Brain microvascular endothelial cell (primary cell): ENCODE measurements at regions not wholly inside any gene's neighbourhood (a gene's known extent, or its start where the extent isn't known, plus 50 kb on each side); places are given as distances from the start of the nearest gene placed in this dataset.
"Not testable (repeated sequence)": the region's sequence is repeated elsewhere in the genome, so short reads cannot be mapped to it uniquely, and the experiment has no call there.

Source experiments
- DNase-seq: peaks from one replicate; pipeline ENCODE4 v3.0.0-alpha.2; 2020
- H3K27ac ChIP-seq: fragments of 250-450 bp; sonication (Bioruptor Pico); 2 replicates; pipeline ENCODE4 v1.5.1; 2020; ENCODE audit warnings: mild to moderate bottlenecking, moderate library complexity
- H3K27me3 ChIP-seq: fragments of 250-450 bp; sonication (Bioruptor Pico); replicated peaks from 2 replicates; pipeline ENCODE4 v1.5.1; 2020; ENCODE audit warnings: mild to moderate bottlenecking
- H3K36me3 ChIP-seq: fragments of 250-450 bp; sonication (Bioruptor Pico); replicated peaks from 2 replicates; pipeline ENCODE4 v1.5.1; 2020; ENCODE audit warnings: mild to moderate bottlenecking
- H3K4me3 ChIP-seq: 2 replicates; pipeline ENCODE4 v1.5.1; 2011; ENCODE audit warnings: low read depth, mild to moderate bottlenecking, control low read depth, low read length, moderate library complexity
- CTCF ChIP-seq: IDR thresholded peaks from 2 replicates; pipeline ENCODE4 v1.5.1; 2011; ENCODE audit warnings: low read depth, mild to moderate bottlenecking, moderate library complexity, low read length, control low read depth, inconsistent platforms; ENCODE audit errors: missing control alignments
- in situ Hi-C: cut with HindIII; loops from 2 replicates; pipeline ENCODE4 v1.10.0; 2017; ENCODE audit warnings: low sequenced_read_pairs, low pct_ligation_motif_present

DNA sequence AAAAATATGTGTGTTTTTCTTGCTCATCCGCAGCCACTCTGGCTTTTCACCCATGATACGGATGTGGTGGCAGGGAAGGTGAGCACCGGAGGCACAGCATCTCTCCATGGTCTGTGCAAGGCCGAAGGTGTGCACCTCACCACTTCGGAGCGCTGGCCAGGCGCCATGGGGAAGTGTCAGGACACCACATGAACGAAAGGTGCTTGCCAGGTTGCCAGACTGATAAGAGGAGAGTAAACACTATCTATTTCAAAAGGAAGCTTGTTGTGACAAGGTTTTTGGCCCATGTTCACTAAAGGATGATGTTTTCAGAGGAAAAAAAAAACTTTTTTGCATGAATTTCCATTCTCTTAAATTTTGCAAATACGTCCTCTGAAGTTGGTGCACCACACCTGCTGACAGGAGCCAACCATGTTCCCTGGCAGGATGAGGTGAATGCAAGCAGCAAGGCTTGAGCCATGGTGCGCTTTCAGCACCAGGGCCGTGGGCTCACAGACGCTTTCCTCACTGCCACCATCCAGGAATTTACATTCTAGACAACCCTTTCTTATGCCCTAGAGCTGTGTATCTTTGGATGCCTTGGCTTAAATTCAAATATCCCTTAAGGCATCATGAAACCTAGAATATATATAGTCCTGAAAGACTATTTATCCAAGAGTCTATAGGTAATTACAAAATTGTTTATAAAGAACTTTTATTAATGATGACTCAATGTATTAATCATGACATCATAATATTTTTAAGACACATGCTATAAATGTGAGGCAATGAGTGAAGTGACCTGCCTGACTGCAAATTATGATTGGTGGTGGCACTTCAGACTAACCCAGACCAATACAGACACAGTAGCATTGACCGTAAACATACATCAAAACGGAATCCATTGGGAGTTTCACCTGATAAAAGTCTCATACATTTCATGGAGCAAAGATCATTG, 234.5 kb downstream of the TFAP2A start:
- H3K4me3 ChIP-seq = no peak overlapping the region
- DNase-seq = no peak
- no peak for TF ChIP-seq CTCF
- H3K27ac ChIP-seq = no peak overlapping the region
- no peaks in the 10 kb centered on the region for H3K27me3 ChIP-seq
- in situ Hi-C loops = no loop called here
- no peaks in the 10 kb centered on the region for H3K36me3 ChIP-seq

GRCh38 chr6:10177704-10178103, 237.2 kb downstream of the TFAP2A start:
- no peak overlapping the region for H3K4me3 ChIP-seq
- H3K36me3 ChIP-seq = no peaks in the 10 kb centered on the region
- no peak for TF ChIP-seq CTCF
- in situ Hi-C loops = no loop called here
- DNase-seq = no peak
- H3K27ac ChIP-seq = no peak overlapping the region
- H3K27me3 ChIP-seq = no peaks in the 10 kb centered on the region

- TF ChIP-seq CTCF = no peak
- Histone ChIP-seq H3K27me3 (no peaks in the 10 kb centered on the region), H3K4me3 (no peak overlapping the region), H3K36me3 (no peaks in the 10 kb centered on the region), H3K27ac (no peak overlapping the region)
- in situ Hi-C loops = no loop called here
- DNase-seq = no peak
These were observed 239.5 kb downstream of the TFAP2A start for GRCh38 chr6:10175362-10175761.

- no peak for TF ChIP-seq CTCF
- no peaks in the 10 kb centered on the region for H3K36me3 ChIP-seq
- no peak for DNase-seq
- no peak overlapping the region for H3K27ac ChIP-seq
- H3K27me3 ChIP-seq = no peaks in the 10 kb centered on the region
- in situ Hi-C loops = no loop called here
- H3K4me3 ChIP-seq = no peak overlapping the region
These were observed 240.1 kb downstream of the TFAP2A start for GRCh38 chr6:10174761-10175160.

GRCh38 chr6:10174056-10174455, 240.8 kb downstream of the TFAP2A start:
- Histone ChIP-seq H3K27me3 (no peaks in the 10 kb centered on the region), H3K36me3 (no peaks in the 10 kb centered on the region), H3K4me3 (no peak overlapping the region), H3K27ac (no peak overlapping the region)
- in situ Hi-C loops = no loop called here
- TF ChIP-seq CTCF = no peak
- DNase-seq = no peak

- H3K36me3 ChIP-seq, H3K4me3 ChIP-seq, H3K27me3 ChIP-seq, H3K27ac ChIP-seq, DNase-seq, in situ Hi-C loops: not testable (repeated sequence)
These were observed 243.2 kb downstream of the TFAP2A start for GRCh38 chr6:10171706-10172105.
